ENCODE measurements at regions not wholly inside any gene's neighbourhood (a gene's known extent, or its start where the extent isn't known, plus 50 kb on each side); places are given as distances from the start of the nearest gene placed in this dataset.

GRCh38 chr2:3114406-3115185, 263.0 kb downstream of the EIPR1 start:
- Histone ChIP-seq H3K27ac (ENCODE audit: low read depth in 1 of 2, low read length in 2 of 2) (no peak overlapping the region), H3K4me3 (ENCODE audit: low read length) (no peak overlapping the region), H3K9me3 (ENCODE audit: control insufficient read depth in 1 of 2, insufficient read depth in 1 of 2, low read length in 2 of 2) (no peaks in the 10 kb centered on the region), H3K36me3 (ENCODE audit: insufficient read depth, low read length) (no peaks in the 10 kb centered on the region), H3K4me1 (ENCODE audit: insufficient read depth, low read length) (no peaks in the 10 kb centered on the region), H3K27me3 (ENCODE audit: control insufficient read depth in 1 of 2, insufficient read depth in 2 of 2, low read length in 2 of 2) (no peaks in the 10 kb centered on the region)
- ChIA-PET POLR2A (no interaction called here), CTCF (no interaction called here)
- H3K36me3 Mint-ChIP-seq (ENCODE audit: low read depth) = no peaks in the 10 kb centered on the region
- no peaks in the 10 kb centered on the region for H3K9me3 Mint-ChIP-seq
- H3K4me1 Mint-ChIP-seq (ENCODE audit: low read depth) = no peaks in the 10 kb centered on the region
- TF ChIP-seq CTCF (IDR thresholded peaks at IDR 0.05) = no peak
- DNase-seq = no peak
- ATAC-seq (ENCODE audit: poor library complexity) = no peak
- H3K27ac Mint-ChIP-seq = no peak overlapping the region
- H3K27me3 Mint-ChIP-seq = no peaks in the 10 kb centered on the region
- intact Hi-C loops (cut with DNase I, micrococcal nuclease) = no loop called here
- no peak overlapping the region for H3K4me3 Mint-ChIP-seq

- Histone ChIP-seq H3K27me3 (ENCODE audit: control insufficient read depth in 1 of 2, insufficient read depth in 2 of 2, low read length in 2 of 2) (no peaks in the 10 kb centered on the region), H3K27ac (ENCODE audit: low read depth in 1 of 2, low read length in 2 of 2) (no peak overlapping the region), H3K9me3 (ENCODE audit: control insufficient read depth in 1 of 2, insufficient read depth in 1 of 2, low read length in 2 of 2) (peaks cover 0 to 6% of the 10 kb centered on the region in 2 experiments), H3K4me3 (ENCODE audit: low read length) (no peak overlapping the region), H3K36me3 (ENCODE audit: insufficient read depth, low read length) (no peaks in the 10 kb centered on the region), H3K4me1 (ENCODE audit: insufficient read depth, low read length) (no peaks in the 10 kb centered on the region)
- intact Hi-C loops (cut with DNase I, micrococcal nuclease) = no loop called here
- H3K4me1 Mint-ChIP-seq (ENCODE audit: low read depth) = no peaks in the 10 kb centered on the region
- TF ChIP-seq CTCF (IDR thresholded peaks at IDR 0.05) = no peak
- H3K27ac Mint-ChIP-seq = no peak overlapping the region
- ATAC-seq (ENCODE audit: poor library complexity) = no peak
- ChIA-PET POLR2A (no interaction called here), CTCF (no interaction called here)
- H3K36me3 Mint-ChIP-seq (ENCODE audit: low read depth) = no peaks in the 10 kb centered on the region
- H3K9me3 Mint-ChIP-seq = no peaks in the 10 kb centered on the region
- H3K4me3 Mint-ChIP-seq = no peak overlapping the region
- no peak for DNase-seq
- H3K27me3 Mint-ChIP-seq = no peaks in the 10 kb centered on the region
These were observed 263.8 kb downstream of the EIPR1 start for GRCh38 chr2:3113769-3114168.

GRCh38 chr2:3113122-3113521, 264.5 kb downstream of the EIPR1 start:
- ChIA-PET CTCF (no interaction called here), POLR2A (no interaction called here)
- no peak for TF ChIP-seq CTCF (IDR thresholded peaks at IDR 0.05)
- Histone ChIP-seq H3K27ac (ENCODE audit: low read depth in 1 of 2, low read length in 2 of 2) (no peak overlapping the region), H3K4me3 (ENCODE audit: low read length) (no peak overlapping the region), H3K36me3 (ENCODE audit: insufficient read depth, low read length) (no peaks in the 10 kb centered on the region), H3K27me3 (ENCODE audit: control insufficient read depth in 1 of 2, insufficient read depth in 2 of 2, low read length in 2 of 2) (no peaks in the 10 kb centered on the region), H3K4me1 (ENCODE audit: insufficient read depth, low read length) (no peaks in the 10 kb centered on the region), H3K9me3 (ENCODE audit: control insufficient read depth in 1 of 2, insufficient read depth in 1 of 2, low read length in 2 of 2) (peaks cover 0 to 6% of the 10 kb centered on the region in 2 experiments)
- H3K4me1 Mint-ChIP-seq (ENCODE audit: low read depth) = no peaks in the 10 kb centered on the region
- H3K27me3 Mint-ChIP-seq = no peaks in the 10 kb centered on the region
- no peak overlapping the region for H3K4me3 Mint-ChIP-seq
- no peak overlapping the region for H3K27ac Mint-ChIP-seq
- intact Hi-C loops (cut with DNase I, micrococcal nuclease) = no loop called here
- ATAC-seq (ENCODE audit: poor library complexity) (no peak), DNase-seq (no peak)
- H3K36me3 Mint-ChIP-seq (ENCODE audit: low read depth) = no peaks in the 10 kb centered on the region
- no peaks in the 10 kb centered on the region for H3K9me3 Mint-ChIP-seq

Data from CD4-positive, alpha-beta T cell (primary cell).